ENCODE measurements at regions not wholly inside any gene's neighbourhood (a gene's known extent, or its start where the extent isn't known, plus 50 kb on each side); places are given as distances from the start of the nearest gene placed in this dataset.
A peak's percentile ranks its signal among the peaks of the same experiment; 100 is the strongest.
"Not testable (repeated sequence)": the region's sequence is repeated elsewhere in the genome, so short reads cannot be mapped to it uniquely, and the experiment has no call there.

DNA sequence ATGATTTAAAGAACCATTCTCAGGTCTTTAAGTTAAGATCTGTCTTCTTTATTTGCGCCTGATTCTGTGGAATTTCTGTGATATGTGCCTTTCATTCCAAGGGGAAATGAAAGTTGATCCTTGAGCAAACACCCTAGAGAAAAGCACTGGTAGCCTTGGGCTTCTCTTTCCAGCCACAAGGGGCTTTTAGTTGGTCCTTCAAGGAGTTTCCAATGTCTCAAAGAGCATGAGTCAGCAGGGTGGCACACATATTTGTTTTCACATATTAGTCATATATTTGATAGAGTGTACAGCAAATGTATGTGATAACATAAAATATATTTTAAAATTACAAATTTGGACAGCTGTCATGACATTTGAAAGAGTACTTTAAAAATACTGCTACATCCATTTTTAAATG is 339.5 kb downstream of the TXNL1 start:
- DNase-seq (ENCODE audit: low read depth) = no peak

GRCh38 chr18:56296381-56296780 is 342.0 kb downstream of the TXNL1 start:
- H3K4me3 ChIP-seq (ENCODE audit: low read depth, low read length) = no peak overlapping the region
- DNase-seq (ENCODE audit: low read depth) = no peak

More for the DNA sequence above, 339.5 kb downstream of the TXNL1 start:
- no peak overlapping the region for H3K4me3 ChIP-seq (ENCODE audit: low read depth, low read length)

DNA sequence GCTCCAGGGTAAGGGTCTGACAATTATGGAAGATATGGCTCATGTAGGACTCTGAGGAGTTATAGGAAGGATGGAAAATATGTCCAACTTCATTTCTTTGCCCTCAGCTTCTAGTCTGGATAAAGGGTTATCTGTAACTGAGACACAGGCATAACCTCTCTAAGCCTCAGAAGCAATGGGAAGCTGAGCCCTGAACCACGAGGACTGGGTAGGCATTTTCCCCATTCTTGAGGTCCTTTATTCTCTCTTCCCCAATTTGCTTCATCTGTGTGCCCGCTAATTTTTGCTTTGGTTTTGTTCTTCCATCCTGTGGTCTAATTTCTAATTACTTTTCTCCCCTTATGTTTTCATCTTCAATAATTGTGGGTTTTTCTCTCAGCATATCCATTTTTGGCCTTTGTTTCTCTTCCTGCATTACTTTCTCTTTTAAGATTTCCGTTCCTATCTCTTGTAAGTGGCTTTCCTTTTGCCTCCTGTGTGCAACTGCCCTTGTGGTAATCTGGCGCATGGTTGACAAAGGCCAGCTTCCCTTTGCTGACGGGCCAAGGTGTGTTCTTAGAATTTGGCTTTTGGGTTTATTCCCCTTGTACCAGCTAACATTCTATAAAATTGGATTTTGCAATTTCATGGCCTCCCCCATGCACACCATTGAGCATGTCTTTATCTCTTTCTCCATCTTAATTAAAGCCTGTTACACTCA is 343.8 kb downstream of the TXNL1 start:
- DNase-seq (ENCODE audit: low read depth) = no peak
- no peak overlapping the region for H3K4me3 ChIP-seq (ENCODE audit: low read depth, low read length)

- no peak for DNase-seq (ENCODE audit: low read depth)
- no peak overlapping the region for H3K4me3 ChIP-seq (ENCODE audit: low read depth, low read length)
Observed at GRCh38 chr18:56291294-56291693, 347.1 kb downstream of the TXNL1 start.

DNA sequence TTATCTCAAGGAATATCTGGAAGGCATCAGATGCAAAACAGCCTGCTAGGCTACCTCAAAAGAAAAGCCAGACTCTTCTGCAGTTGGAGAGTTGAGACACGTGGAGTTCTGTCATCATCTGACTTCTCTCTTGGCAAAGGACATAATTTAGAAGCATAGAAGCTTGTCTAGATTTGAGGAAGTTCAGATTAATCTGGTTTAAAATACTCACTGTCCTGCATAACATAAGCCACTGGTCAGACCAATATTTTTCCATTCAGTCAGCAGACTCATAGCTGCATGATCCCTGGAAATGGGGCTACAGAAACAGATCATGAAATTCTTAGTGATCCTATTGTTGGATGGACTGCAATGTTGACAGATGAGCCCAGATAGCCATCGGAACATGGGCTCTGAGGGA is 349.0 kb downstream of the TXNL1 start:
- no peak overlapping the region for H3K4me3 ChIP-seq (ENCODE audit: low read depth, low read length)
- no peak for DNase-seq (ENCODE audit: low read depth)

DNA sequence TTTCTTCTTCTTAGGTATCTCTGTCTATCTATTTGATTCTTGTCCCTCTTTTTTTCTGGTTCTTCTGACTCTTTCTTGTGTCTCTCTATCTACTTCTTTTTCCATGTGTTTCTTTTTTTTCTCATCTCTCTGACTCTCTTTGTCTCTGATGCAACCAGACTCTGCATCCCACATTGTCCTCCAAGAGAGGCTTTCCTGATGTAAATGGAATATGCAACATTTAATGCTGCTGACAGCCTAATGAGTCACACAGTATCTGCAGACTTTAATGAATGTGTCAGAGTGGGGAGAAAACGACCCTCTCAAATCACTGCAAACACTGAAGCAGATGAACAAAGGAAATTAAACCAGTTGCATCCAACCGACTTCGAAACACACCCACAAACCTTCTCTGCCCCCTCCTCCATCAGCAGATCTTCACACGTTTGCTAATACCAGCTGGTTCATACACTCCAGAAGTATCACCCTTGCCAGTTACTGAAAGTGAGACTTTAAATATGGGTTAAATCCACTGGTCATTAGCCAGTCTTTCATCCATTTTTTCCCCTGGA is 351.5 kb downstream of the TXNL1 start:
- H3K4me3 ChIP-seq (ENCODE audit: low read depth, low read length) = no peak overlapping the region
- peak; percentile 79 for DNase-seq (ENCODE audit: low read depth)

- no peak overlapping the region for H3K4me3 ChIP-seq (ENCODE audit: low read depth, low read length)
- peak; percentile 35 for DNase-seq (ENCODE audit: low read depth)
Observed at GRCh38 chr18:56285387-56286065, 352.9 kb downstream of the TXNL1 start.

- H3K4me3 ChIP-seq (ENCODE audit: low read depth, low read length) = no peak overlapping the region
- no peak for DNase-seq (ENCODE audit: low read depth)
Observed at GRCh38 chr18:56284319-56284718, 354.1 kb downstream of the TXNL1 start.

DNA sequence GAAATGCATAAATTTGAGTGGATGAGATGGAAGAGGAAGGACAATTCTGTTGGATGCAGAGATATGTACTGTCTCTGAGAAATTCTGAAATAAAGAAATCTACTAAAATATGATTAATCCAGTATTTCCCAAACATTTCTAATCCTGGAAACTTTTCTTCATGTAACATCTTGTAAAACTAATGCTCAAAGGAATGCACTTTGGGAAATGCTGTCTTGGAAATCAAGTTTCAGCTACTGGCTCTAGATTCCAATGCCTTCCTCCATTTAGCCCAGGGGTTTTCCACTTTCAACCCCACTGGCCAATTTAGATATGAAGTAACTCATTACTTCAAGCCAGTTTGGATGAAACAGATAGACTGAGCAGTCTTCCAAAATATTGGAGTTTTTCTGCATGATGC is 355.1 kb downstream of the TXNL1 start:
- H3K4me3 ChIP-seq (ENCODE audit: low read depth, low read length) = no peak overlapping the region
- no peak for DNase-seq (ENCODE audit: low read depth)

DNA sequence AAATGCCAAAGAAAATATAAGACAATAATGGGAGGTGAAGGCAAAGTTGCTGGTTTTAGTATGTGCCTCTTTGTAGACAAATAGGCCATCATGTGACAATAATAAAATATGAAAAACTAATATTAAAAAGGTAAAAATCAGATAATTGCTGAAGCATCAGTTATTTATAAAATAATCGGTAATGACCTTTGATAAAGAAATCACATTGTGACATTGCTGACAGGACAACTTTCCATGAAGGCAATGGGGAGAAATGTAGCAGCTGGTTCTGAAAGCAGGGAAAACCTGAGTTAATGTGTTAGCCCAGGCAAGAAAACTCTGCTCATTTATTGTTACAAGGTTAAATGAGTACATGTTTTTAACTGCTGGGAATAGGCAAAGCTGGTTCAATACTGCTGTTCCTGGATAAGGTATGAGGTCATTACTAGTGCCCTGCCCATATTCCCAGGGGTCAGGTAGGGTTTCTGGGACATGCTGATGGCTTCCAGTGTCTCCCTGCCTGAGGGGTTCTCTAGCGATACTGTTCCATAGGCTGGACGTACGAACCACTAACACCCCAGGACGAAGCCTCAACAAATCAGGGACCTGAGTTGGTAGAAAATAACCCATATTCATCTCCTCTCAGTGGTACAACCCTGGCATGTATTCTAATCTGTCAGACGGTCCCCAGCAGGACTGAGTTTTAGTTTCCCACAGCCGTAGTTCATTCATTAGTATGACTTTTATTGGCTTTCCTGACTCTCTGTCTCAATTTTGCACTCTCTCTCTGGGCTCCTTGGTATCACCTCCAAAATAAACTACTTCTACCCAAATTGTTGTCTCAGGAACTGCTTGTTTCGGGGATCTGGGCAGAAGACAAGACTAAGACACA is 355.9 kb downstream of the TXNL1 start:
- H3K4me3 ChIP-seq (ENCODE audit: low read depth, low read length) = no peak overlapping the region
- no peak for DNase-seq (ENCODE audit: low read depth)

- not testable (repeated sequence) for DNase-seq (ENCODE audit: low read depth); H3K4me3 ChIP-seq (ENCODE audit: low read depth, low read length)
Observed at GRCh38 chr18:56279816-56280215, 358.6 kb downstream of the TXNL1 start.

DNA sequence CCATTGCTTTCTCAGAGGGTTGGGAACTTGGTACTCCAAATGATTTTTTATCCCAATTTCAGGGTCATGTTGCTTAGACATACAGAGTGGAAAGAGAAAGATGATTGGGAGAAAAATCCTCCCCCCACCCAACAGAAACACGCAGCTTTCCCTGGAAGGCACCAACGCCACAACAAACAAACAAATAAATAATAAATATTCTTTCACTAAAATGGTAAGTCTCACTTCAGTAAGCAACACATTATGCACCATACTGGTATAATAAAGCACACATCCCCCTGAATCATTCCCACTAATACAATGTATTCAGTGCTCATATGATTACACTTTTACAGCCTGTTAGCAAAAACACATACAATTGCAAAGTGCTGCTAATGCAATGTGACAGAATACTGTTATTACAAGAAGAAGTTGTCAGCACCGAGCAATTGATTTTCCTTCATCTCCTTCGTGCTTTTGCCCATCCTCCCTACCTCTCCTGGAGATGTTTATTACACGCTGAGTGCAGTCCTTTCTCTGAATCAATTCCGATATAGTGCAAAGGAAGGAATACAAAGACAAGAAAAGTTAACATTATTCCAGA is 359.9 kb downstream of the TXNL1 start:
- DNase-seq (ENCODE audit: low read depth) = no peak
- H3K4me3 ChIP-seq (ENCODE audit: low read depth, low read length) = no peak overlapping the region

GRCh38 chr18:56276466-56276865 is 361.9 kb downstream of the TXNL1 start:
- no peak for DNase-seq (ENCODE audit: low read depth)

DNA sequence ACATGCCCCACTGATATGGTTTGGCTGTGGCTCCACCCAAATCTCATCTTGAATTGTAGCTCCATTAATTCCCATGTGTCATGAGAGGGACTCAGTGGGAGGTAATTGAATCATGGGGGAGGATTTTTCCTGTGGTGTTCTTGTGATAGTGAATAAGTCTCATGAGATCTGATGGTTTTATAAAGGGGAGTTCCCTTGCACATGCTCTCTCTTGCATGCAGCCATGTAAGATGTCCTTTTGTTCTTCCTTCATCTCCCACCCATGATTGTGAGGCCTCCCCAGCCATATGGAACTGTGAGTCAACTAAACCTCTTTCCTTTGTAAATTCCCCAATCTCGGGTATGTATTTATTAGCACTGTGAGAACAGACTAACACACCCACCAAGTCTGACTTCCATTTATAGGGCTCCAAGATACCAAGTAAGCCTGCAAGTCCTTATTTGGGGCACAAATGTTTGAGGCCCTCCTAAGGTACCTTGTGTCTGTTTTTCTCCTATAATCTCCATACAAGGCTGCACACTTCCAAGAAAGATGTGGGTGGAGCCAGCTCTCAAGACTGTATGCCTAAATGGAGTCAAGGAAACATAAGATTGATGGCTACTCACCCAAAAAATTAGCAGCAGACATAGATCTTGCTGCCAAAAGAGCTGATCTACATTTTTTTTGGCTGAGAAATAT is 364.7 kb downstream of the TXNL1 start:
- no peak for DNase-seq (ENCODE audit: low read depth)
- H3K4me3 ChIP-seq (ENCODE audit: low read depth, low read length) = no peak overlapping the region

More at GRCh38 chr18:56276466-56276865, 361.9 kb downstream of the TXNL1 start:
- no peak overlapping the region for H3K4me3 ChIP-seq (ENCODE audit: low read depth, low read length)

- DNase-seq (ENCODE audit: low read depth) = no peak
- no peak overlapping the region for H3K4me3 ChIP-seq (ENCODE audit: low read depth, low read length)
Observed at GRCh38 chr18:56270671-56271250, 367.6 kb downstream of the TXNL1 start.

DNA sequence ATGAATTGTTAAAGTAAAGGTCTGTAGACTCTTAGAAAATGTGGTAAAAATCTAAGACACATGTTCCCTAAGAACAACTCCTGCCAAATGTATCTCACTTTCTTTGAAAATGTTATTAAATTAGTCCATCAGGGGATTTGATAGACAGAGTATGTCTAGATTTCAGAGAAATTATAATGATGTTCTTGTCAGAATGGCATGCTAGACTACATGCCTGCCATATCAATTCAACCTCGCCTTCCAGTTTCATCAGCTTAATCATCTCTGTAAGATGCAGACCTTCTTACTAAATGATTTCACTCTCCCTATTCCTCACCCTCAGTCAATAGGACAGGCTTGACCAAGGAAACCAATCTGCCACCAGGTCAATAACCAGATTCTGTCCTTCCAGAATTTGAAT is 368.4 kb downstream of the TXNL1 start:
- H3K4me3 ChIP-seq (ENCODE audit: low read depth, low read length) = no peak overlapping the region
- DNase-seq (ENCODE audit: low read depth) = no peak

- no peak for DNase-seq (ENCODE audit: low read depth)
- no peak overlapping the region for H3K4me3 ChIP-seq (ENCODE audit: low read depth, low read length)
Observed at GRCh38 chr18:56268952-56269351, 369.4 kb downstream of the TXNL1 start.

DNA sequence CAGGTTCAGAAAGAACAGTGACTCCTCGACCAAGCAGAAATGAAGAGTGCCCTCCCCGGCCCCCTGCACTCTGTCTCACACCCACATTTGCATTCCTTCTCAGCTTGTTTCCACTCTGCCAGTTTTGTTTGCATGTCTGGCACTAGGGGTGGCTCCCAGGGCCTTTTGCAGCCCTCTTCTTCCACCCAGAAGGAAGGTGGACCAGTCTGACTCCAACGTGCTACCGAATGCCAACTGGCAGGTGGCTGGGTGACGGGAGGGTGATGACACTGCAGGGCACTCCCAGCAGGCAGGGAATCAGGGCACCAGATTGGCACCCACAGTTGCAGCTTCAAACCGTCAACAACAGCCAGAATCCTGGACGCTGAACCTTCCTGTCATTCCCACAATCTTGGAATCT is 371.1 kb downstream of the TXNL1 start:
- H3K4me3 ChIP-seq (ENCODE audit: low read depth, low read length) = no peak overlapping the region
- no peak for DNase-seq (ENCODE audit: low read depth)

DNA sequence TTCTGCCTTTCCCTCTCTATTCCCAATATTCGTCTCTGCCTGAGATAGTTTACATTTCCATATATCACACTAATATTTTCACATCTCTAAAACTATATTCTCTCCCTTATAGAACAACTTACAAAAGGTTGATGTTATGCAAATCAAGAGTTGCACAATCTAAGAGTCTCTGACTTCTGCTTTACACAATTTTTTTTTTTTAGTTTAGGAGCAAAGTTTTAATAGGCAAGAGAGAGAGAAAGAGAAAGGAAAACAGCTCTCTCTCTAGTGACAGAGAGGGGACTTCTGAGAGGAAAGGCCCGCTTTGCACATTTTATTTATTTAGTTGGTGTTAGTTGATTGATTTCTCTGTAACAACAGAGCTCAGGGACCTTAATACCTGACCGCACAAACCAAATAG is 380.2 kb downstream of the TXNL1 start:
- H3K4me3 ChIP-seq (ENCODE audit: low read depth, low read length) = no peak overlapping the region
- no peak for DNase-seq (ENCODE audit: low read depth)

Measured in skeletal muscle cell (primary cell).